ENCODE measurements at regions not wholly inside any gene's neighbourhood (a gene's known extent, or its start where the extent isn't known, plus 50 kb on each side); places are given as distances from the start of the nearest gene placed in this dataset.
"Not testable (repeated sequence)": the region's sequence is repeated elsewhere in the genome, so short reads cannot be mapped to it uniquely, and the experiment has no call there.

- H3K36me3 ChIP-seq (ENCODE audit: low read depth, low read length); CTCF ChIA-PET; H3K9me2 ChIP-seq (replicated peaks; ENCODE audit: low read length); H3K9me3 ChIP-seq (ENCODE audit: low read length); DNase-seq; H4K20me1 ChIP-seq (ENCODE audit: low read length); H3K27me3 ChIP-seq (ENCODE audit: low read length): not testable (repeated sequence)
- BruUV-seq (replicated peaks): TSS peak; percentile 80
- Histone ChIP-seq H3K4me3 (ENCODE audit: low read length) (peak overlapping the region; percentile 74), H2AFZ (ENCODE audit: low read length) (peak overlapping the region; percentile 68), H3K4me2 (ENCODE audit: low read length) (peak overlapping the region; percentile 90), H3F3A (ENCODE audit: low read length, unreplicated experiment) (peaks cover 17% of the 10 kb centered on the region), H3K79me2 (ENCODE audit: low read length) (peaks cover 81% of the 10 kb centered on the region), H3K9ac (ENCODE audit: low read length) (peak overlapping the region; percentile 90), H3K27ac (ENCODE audit: low read length) (peak overlapping the region; percentile 98), H3K4me1 (ENCODE audit: insufficient read depth, low read length) (peaks cover 61% of the 10 kb centered on the region)
- intact Hi-C loops (cut with micrococcal nuclease): loop anchor here (2.0 to 5.0 kb wide), 2 partner anchors 37 to 189 kb away; no protein-coding TSS in a partner anchor
- peak; percentile 11 for ATAC-seq
- POLR2A ChIA-PET (ENCODE audit: unreplicated experiment): interaction anchor here (0.6 kb wide), 1 partner anchor 29 kb away, joined by 3 read pairs; no protein-coding TSS in a partner anchor
These were observed 1324.0 kb downstream of the XPNPEP1 start for GRCh38 chr10:108599317-108599716.

DNA sequence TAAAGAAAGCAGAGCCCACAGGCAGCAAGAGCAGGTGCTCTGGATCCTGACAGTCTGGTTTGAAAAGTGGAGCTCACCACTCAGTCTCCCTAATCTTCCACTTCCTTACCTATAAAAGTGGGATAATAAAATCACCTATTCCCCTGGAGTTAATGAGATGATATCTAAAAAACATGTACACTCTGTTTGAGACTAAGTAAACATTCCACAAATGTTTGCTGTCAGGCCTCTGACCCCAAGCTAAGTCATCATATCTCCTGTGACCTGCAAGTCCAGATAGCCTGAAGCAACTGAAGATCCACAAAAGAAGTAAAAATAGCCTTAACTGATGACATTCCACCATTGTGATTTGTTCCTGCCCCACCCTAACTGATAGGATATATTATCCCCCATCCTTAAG, 1324.5 kb downstream of the XPNPEP1 start:
- intact Hi-C loops (cut with micrococcal nuclease): loop anchor here (2.0 to 5.0 kb wide), 2 partner anchors 37 to 190 kb away; no protein-coding TSS in a partner anchor
- TF ChIP-seq EZH2 (IDR thresholded peaks at IDR 0.05; ENCODE audit: low read length, unreplicated experiment) (no peak), EZH2phosphoT487 (IDR thresholded peaks at IDR 0.05; ENCODE audit: borderline replicate concordance, low read length) (no peak)
- TF ChIP-seq, protein P1, sequence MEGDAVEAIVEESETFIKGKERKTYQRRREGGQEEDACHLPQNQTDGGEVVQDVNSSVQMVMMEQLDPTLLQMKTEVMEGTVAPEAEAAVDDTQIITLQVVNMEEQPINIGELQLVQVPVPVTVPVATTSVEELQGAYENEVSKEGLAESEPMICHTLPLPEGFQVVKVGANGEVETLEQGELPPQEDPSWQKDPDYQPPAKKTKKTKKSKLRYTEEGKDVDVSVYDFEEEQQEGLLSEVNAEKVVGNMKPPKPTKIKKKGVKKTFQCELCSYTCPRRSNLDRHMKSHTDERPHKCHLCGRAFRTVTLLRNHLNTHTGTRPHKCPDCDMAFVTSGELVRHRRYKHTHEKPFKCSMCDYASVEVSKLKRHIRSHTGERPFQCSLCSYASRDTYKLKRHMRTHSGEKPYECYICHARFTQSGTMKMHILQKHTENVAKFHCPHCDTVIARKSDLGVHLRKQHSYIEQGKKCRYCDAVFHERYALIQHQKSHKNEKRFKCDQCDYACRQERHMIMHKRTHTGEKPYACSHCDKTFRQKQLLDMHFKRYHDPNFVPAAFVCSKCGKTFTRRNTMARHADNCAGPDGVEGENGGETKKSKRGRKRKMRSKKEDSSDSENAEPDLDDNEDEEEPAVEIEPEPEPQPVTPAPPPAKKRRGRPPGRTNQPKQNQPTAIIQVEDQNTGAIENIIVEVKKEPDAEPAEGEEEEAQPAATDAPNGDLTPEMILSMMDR (conservative IDR thresholded peaks at IDR 0.05; ENCODE audit: low read depth, low read length): no peak
- H3K36me3 ChIP-seq (ENCODE audit: low read depth, low read length): no peaks in the 10 kb centered on the region
- no peak overlapping the region for H2AFZ ChIP-seq (ENCODE audit: low read length)
- H3K27ac ChIP-seq (ENCODE audit: low read length): peak overlapping the region; percentile 98
- peaks cover 17% of the 10 kb centered on the region for H3F3A ChIP-seq (ENCODE audit: low read length, unreplicated experiment)
- peak overlapping the region; percentile 74 for H3K4me3 ChIP-seq (ENCODE audit: low read length)
- H3K9me3 ChIP-seq (ENCODE audit: low read length): no peaks in the 10 kb centered on the region
- H4K20me1 ChIP-seq (ENCODE audit: low read length): no peaks in the 10 kb centered on the region
- ATAC-seq: peak; percentile 50
- CTCF ChIA-PET: no interaction called here
- H3K9ac ChIP-seq (ENCODE audit: low read length): peak overlapping the region; percentile 90
- no peaks in the 10 kb centered on the region for H3K27me3 ChIP-seq (ENCODE audit: low read length)
- peak overlapping the region; percentile 90 for H3K4me2 ChIP-seq (ENCODE audit: low read length)
- DNase-seq: peak; percentile 84
- peaks cover 56% of the 10 kb centered on the region for H3K4me1 ChIP-seq (ENCODE audit: insufficient read depth, low read length)
- H3K79me2 ChIP-seq (ENCODE audit: low read length): peaks cover 81% of the 10 kb centered on the region
- POLR2A ChIA-PET (ENCODE audit: unreplicated experiment): interaction anchor here (0.6 kb wide), 1 partner anchor 28 kb away, joined by 3 read pairs; no protein-coding TSS in a partner anchor
- BruUV-seq (replicated peaks): no TSS peak
- no peaks in the 10 kb centered on the region for H3K9me2 ChIP-seq (replicated peaks; ENCODE audit: low read length)

DNA sequence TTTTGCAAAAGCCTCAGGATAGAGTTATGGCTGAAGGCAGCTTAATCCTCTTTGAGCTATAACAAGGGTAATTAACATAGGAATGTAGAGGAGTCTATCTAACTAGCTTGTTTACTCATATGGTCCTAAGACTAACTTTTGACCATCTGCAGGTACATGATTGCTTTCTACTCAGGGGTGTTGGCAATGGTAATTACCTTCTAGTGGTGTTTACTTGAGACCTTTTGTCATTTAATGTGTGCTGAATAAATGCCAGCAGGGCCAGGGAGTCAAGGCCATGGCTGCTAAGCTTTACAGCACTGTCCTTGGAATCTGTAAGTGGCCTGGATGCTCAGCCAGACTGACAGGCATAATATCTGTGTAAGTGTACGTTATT, 1325.0 kb downstream of the XPNPEP1 start:
- DNase-seq: no peak
- POLR2A ChIA-PET (ENCODE audit: unreplicated experiment): no interaction called here
- Histone ChIP-seq H3K4me2 (ENCODE audit: low read length) (peak overlapping the region; percentile 90), H3K4me3 (ENCODE audit: low read length) (peak overlapping the region; percentile 74), H3K9me2 (replicated peaks; ENCODE audit: low read length) (no peaks in the 10 kb centered on the region), H4K20me1 (ENCODE audit: low read length) (no peaks in the 10 kb centered on the region), H3K79me2 (ENCODE audit: low read length) (peaks cover 78% of the 10 kb centered on the region), H3K27ac (ENCODE audit: low read length) (peak overlapping the region; percentile 98), H3K9me3 (ENCODE audit: low read length) (no peaks in the 10 kb centered on the region), H3K36me3 (ENCODE audit: low read depth, low read length) (no peaks in the 10 kb centered on the region), H3K27me3 (ENCODE audit: low read length) (no peaks in the 10 kb centered on the region), H3F3A (ENCODE audit: low read length, unreplicated experiment) (peaks cover 17% of the 10 kb centered on the region), H3K4me1 (ENCODE audit: insufficient read depth, low read length) (peaks cover 51% of the 10 kb centered on the region), H3K9ac (ENCODE audit: low read length) (peak overlapping the region; percentile 67), H2AFZ (ENCODE audit: low read length) (no peak overlapping the region)
- intact Hi-C loops (cut with micrococcal nuclease): loop anchor here (2.0 to 5.0 kb wide), 2 partner anchors 36 to 190 kb away; no protein-coding TSS in a partner anchor
- TF ChIP-seq, protein P1 (conservative IDR thresholded peaks at IDR 0.05; ENCODE audit: low read depth, low read length): no peak
- no peak for TF ChIP-seq EZH2phosphoT487 (IDR thresholded peaks at IDR 0.05; ENCODE audit: borderline replicate concordance, low read length)
- TF ChIP-seq EZH2 (IDR thresholded peaks at IDR 0.05; ENCODE audit: low read length, unreplicated experiment): no peak
- ATAC-seq: no peak
- CTCF ChIA-PET: interaction anchor here (0.6 kb wide), 1 partner anchor 123 kb away, joined by 3 read pairs; no protein-coding TSS in a partner anchor
- BruUV-seq (replicated peaks): no TSS peak
